Erythroblast (primary cell): ENCODE measurements at regions not wholly inside any gene's neighbourhood (a gene's known extent, or its start where the extent isn't known, plus 50 kb on each side); places are given as distances from the start of the nearest gene placed in this dataset.

Experiments used
- GATA1 ChIP-seq: IDR thresholded peaks from 2 replicates; pipeline ENCODE4 v1.6.1; 2011; ENCODE audit warnings: low read depth, mild to moderate bottlenecking, control low read depth, low read length, moderate library complexity
- POLR2A ChIP-seq: IDR thresholded peaks from 2 replicates; pipeline ENCODE4 v1.6.1; 2011; ENCODE audit warnings: mild to moderate bottlenecking, low read length

- TF ChIP-seq POLR2A (no peak), GATA1 (no peak)
Measured at GRCh38 chr2:139940686-139941085, 1160.5 kb upstream of the NXPH2 start.
